ENCODE measurements at regions not wholly inside any gene's neighbourhood (a gene's known extent, or its start where the extent isn't known, plus 50 kb on each side); places are given as distances from the start of the nearest gene placed in this dataset.
"Not testable (repeated sequence)": the region's sequence is repeated elsewhere in the genome, so short reads cannot be mapped to it uniquely, and the experiment has no call there.

- not testable (repeated sequence) for DNase-seq (ENCODE audit: low read depth in 6 of 9, low spot score in 9 of 9); H3K27me3 ChIP-seq (ENCODE audit: control insufficient read depth in 2 of 2, insufficient read depth in 1 of 2, low read length in 1 of 2); H3K27ac ChIP-seq (ENCODE audit: low read depth in 1 of 2, low read length in 1 of 2); H3K4me1 ChIP-seq (ENCODE audit: control insufficient read depth in 2 of 2, insufficient read depth in 2 of 2, low read length in 2 of 2); H3K4me3 ChIP-seq (ENCODE audit: low read length in 2 of 2); H3K9me3 ChIP-seq (ENCODE audit: control insufficient read depth in 2 of 2, insufficient read depth in 1 of 2, low read length in 1 of 2); H3K36me3 ChIP-seq (ENCODE audit: control insufficient read depth in 2 of 2, insufficient read depth in 2 of 2, low read length in 1 of 2)
- WGBS, result 31% methylated on average over 3 of the region's 3 CpGs
These were observed 215.8 kb downstream of the FAM72C start for GRCh38 chr1:143755961-143756360.

- H3K36me3 ChIP-seq (ENCODE audit: control insufficient read depth in 2 of 2, insufficient read depth in 2 of 2, low read length in 1 of 2), result no peaks in the 10 kb centered on the region
- no peak overlapping the region for H3K4me3 ChIP-seq (ENCODE audit: low read length in 2 of 2)
- H3K27me3 ChIP-seq (ENCODE audit: control insufficient read depth in 2 of 2, insufficient read depth in 1 of 2, low read length in 1 of 2), result no peaks in the 10 kb centered on the region
- no peak for DNase-seq (ENCODE audit: low read depth in 6 of 9, low spot score in 9 of 9)
- no peak overlapping the region for H3K27ac ChIP-seq (ENCODE audit: low read depth in 1 of 2, low read length in 1 of 2)
- no peaks in the 10 kb centered on the region for H3K4me1 ChIP-seq (ENCODE audit: control insufficient read depth in 2 of 2, insufficient read depth in 2 of 2, low read length in 2 of 2)
- no peaks in the 10 kb centered on the region for H3K9me3 ChIP-seq (ENCODE audit: control insufficient read depth in 2 of 2, insufficient read depth in 1 of 2, low read length in 1 of 2)
- WGBS, result 39% methylated on average over 3 of the region's 3 CpGs
These were observed 222.9 kb downstream of the FAM72C start for GRCh38 chr1:143748906-143749305.

GRCh38 chr1:143736562-143736961, 235.2 kb downstream of the FAM72C start:
- WGBS, result 9% methylated on average over 14 of the region's 14 CpGs
- Histone ChIP-seq H3K27ac (ENCODE audit: low read depth in 1 of 2, low read length in 1 of 2) (no peak overlapping the region), H3K27me3 (ENCODE audit: control insufficient read depth in 2 of 2, insufficient read depth in 1 of 2, low read length in 1 of 2) (peaks cover 5 to 12% of the 10 kb centered on the region in 2 donors), H3K4me3 (ENCODE audit: low read length in 2 of 2) (no peak overlapping the region), H3K4me1 (ENCODE audit: control insufficient read depth in 2 of 2, insufficient read depth in 2 of 2, low read length in 2 of 2) (no peaks in the 10 kb centered on the region), H3K36me3 (ENCODE audit: control insufficient read depth in 2 of 2, insufficient read depth in 2 of 2, low read length in 1 of 2) (no peaks in the 10 kb centered on the region), H3K9me3 (ENCODE audit: control insufficient read depth in 2 of 2, insufficient read depth in 1 of 2, low read length in 1 of 2) (no peaks in the 10 kb centered on the region)
- DNase-seq (ENCODE audit: low read depth in 6 of 9, low spot score in 9 of 9), result no peak

- Histone ChIP-seq H3K36me3 (ENCODE audit: control insufficient read depth in 2 of 2, insufficient read depth in 2 of 2, low read length in 1 of 2) (no peaks in the 10 kb centered on the region), H3K27ac (ENCODE audit: low read depth in 1 of 2, low read length in 1 of 2) (no peak overlapping the region), H3K27me3 (ENCODE audit: control insufficient read depth in 2 of 2, insufficient read depth in 1 of 2, low read length in 1 of 2) (peaks cover 5 to 12% of the 10 kb centered on the region in 2 donors), H3K9me3 (ENCODE audit: control insufficient read depth in 2 of 2, insufficient read depth in 1 of 2, low read length in 1 of 2) (no peaks in the 10 kb centered on the region), H3K4me1 (ENCODE audit: control insufficient read depth in 2 of 2, insufficient read depth in 2 of 2, low read length in 2 of 2) (no peaks in the 10 kb centered on the region), H3K4me3 (ENCODE audit: low read length in 2 of 2) (no peak overlapping the region)
- WGBS, result 8% methylated on average over 36 of the region's 36 CpGs
- no peak for DNase-seq (ENCODE audit: low read depth in 6 of 9, low spot score in 9 of 9)
These were observed 235.9 kb downstream of the FAM72C start for GRCh38 chr1:143735764-143736461.

GRCh38 chr1:143734261-143734660, 237.5 kb downstream of the FAM72C start:
- 51% methylated on average over 3 of the region's 3 CpGs for WGBS
- H3K27ac ChIP-seq (ENCODE audit: low read depth in 1 of 2, low read length in 1 of 2), result not testable (repeated sequence)

GRCh38 chr1:143730890-143731289, 240.9 kb downstream of the FAM72C start:
- H3K4me3 ChIP-seq (ENCODE audit: low read length in 2 of 2); H3K9me3 ChIP-seq (ENCODE audit: control insufficient read depth in 2 of 2, insufficient read depth in 1 of 2, low read length in 1 of 2); H3K36me3 ChIP-seq (ENCODE audit: control insufficient read depth in 2 of 2, insufficient read depth in 2 of 2, low read length in 1 of 2); DNase-seq (ENCODE audit: low read depth in 6 of 9, low spot score in 9 of 9); H3K27me3 ChIP-seq (ENCODE audit: control insufficient read depth in 2 of 2, insufficient read depth in 1 of 2, low read length in 1 of 2); H3K4me1 ChIP-seq (ENCODE audit: control insufficient read depth in 2 of 2, insufficient read depth in 2 of 2, low read length in 2 of 2); H3K27ac ChIP-seq (ENCODE audit: low read depth in 1 of 2, low read length in 1 of 2): not testable (repeated sequence)
- 92% methylated on average over 6 of the region's 6 CpGs for WGBS

More at GRCh38 chr1:143734261-143734660, 237.5 kb downstream of the FAM72C start:
- not testable (repeated sequence) for H3K9me3 ChIP-seq (ENCODE audit: control insufficient read depth in 2 of 2, insufficient read depth in 1 of 2, low read length in 1 of 2); H3K36me3 ChIP-seq (ENCODE audit: control insufficient read depth in 2 of 2, insufficient read depth in 2 of 2, low read length in 1 of 2); H3K4me1 ChIP-seq (ENCODE audit: control insufficient read depth in 2 of 2, insufficient read depth in 2 of 2, low read length in 2 of 2); H3K4me3 ChIP-seq (ENCODE audit: low read length in 2 of 2); DNase-seq (ENCODE audit: low read depth in 6 of 9, low spot score in 9 of 9)
- peaks cover 5 to 12% of the 10 kb centered on the region in 2 donors for H3K27me3 ChIP-seq (ENCODE audit: control insufficient read depth in 2 of 2, insufficient read depth in 1 of 2, low read length in 1 of 2)

GRCh38 chr1:143729449-143730111, 242.2 kb downstream of the FAM72C start:
- not testable (repeated sequence) for H3K4me1 ChIP-seq (ENCODE audit: control insufficient read depth in 2 of 2, insufficient read depth in 2 of 2, low read length in 2 of 2); H3K27ac ChIP-seq (ENCODE audit: low read depth in 1 of 2, low read length in 1 of 2); H3K27me3 ChIP-seq (ENCODE audit: control insufficient read depth in 2 of 2, insufficient read depth in 1 of 2, low read length in 1 of 2); H3K4me3 ChIP-seq (ENCODE audit: low read length in 2 of 2); DNase-seq (ENCODE audit: low read depth in 6 of 9, low spot score in 9 of 9); H3K9me3 ChIP-seq (ENCODE audit: control insufficient read depth in 2 of 2, insufficient read depth in 1 of 2, low read length in 1 of 2); H3K36me3 ChIP-seq (ENCODE audit: control insufficient read depth in 2 of 2, insufficient read depth in 2 of 2, low read length in 1 of 2)
- WGBS, result 7% methylated on average over 21 of the region's 39 CpGs

- H3K4me1 ChIP-seq (ENCODE audit: control insufficient read depth in 2 of 2, insufficient read depth in 2 of 2, low read length in 2 of 2); H3K27ac ChIP-seq (ENCODE audit: low read depth in 1 of 2, low read length in 1 of 2); DNase-seq (ENCODE audit: low read depth in 6 of 9, low spot score in 9 of 9); H3K27me3 ChIP-seq (ENCODE audit: control insufficient read depth in 2 of 2, insufficient read depth in 1 of 2, low read length in 1 of 2); H3K4me3 ChIP-seq (ENCODE audit: low read length in 2 of 2); H3K36me3 ChIP-seq (ENCODE audit: control insufficient read depth in 2 of 2, insufficient read depth in 2 of 2, low read length in 1 of 2); H3K9me3 ChIP-seq (ENCODE audit: control insufficient read depth in 2 of 2, insufficient read depth in 1 of 2, low read length in 1 of 2): not testable (repeated sequence)
- WGBS, result 6% methylated on average over 7 of the region's 31 CpGs
These were observed 242.9 kb downstream of the FAM72C start for GRCh38 chr1:143728802-143729448.

- WGBS, result 92% methylated on average over 1 of the region's 1 CpG
- H3K27me3 ChIP-seq (ENCODE audit: control insufficient read depth in 2 of 2, insufficient read depth in 1 of 2, low read length in 1 of 2), result no peaks in the 10 kb centered on the region
These were observed 244.5 kb downstream of the FAM72C start for GRCh38 chr1:143727263-143727662.

More at GRCh38 chr1:143727263-143727662, 244.5 kb downstream of the FAM72C start:
- Histone ChIP-seq H3K4me1 (ENCODE audit: control insufficient read depth in 2 of 2, insufficient read depth in 2 of 2, low read length in 2 of 2) (no peaks in the 10 kb centered on the region), H3K4me3 (ENCODE audit: low read length in 2 of 2) (no peak overlapping the region), H3K27ac (ENCODE audit: low read depth in 1 of 2, low read length in 1 of 2) (no peak overlapping the region), H3K36me3 (ENCODE audit: control insufficient read depth in 2 of 2, insufficient read depth in 2 of 2, low read length in 1 of 2) (no peaks in the 10 kb centered on the region), H3K9me3 (ENCODE audit: control insufficient read depth in 2 of 2, insufficient read depth in 1 of 2, low read length in 1 of 2) (no peaks in the 10 kb centered on the region)
- DNase-seq (ENCODE audit: low read depth in 6 of 9, low spot score in 9 of 9), result no peak

Measured in thymus (tissue), 11 donors.